CD4-positive, alpha-beta T cell treated with Interleukin-17A for 1 hour (primary cell): ENCODE measurements at regions not wholly inside any gene's neighbourhood (a gene's known extent, or its start where the extent isn't known, plus 50 kb on each side); places are given as distances from the start of the nearest gene placed in this dataset.
A peak's percentile ranks its signal among the peaks of the same experiment; 100 is the strongest.
"Not testable (repeated sequence)": the region's sequence is repeated elsewhere in the genome, so short reads cannot be mapped to it uniquely, and the experiment has no call there.

Source experiments
- DNase-seq: peaks from one replicate; pipeline ENCODE4 v3.0.0-alpha.2; 2020

GRCh38 chr3:178302966-178303930 is 233.0 kb upstream of the KCNMB2 start:
- DNase-seq, result no peak

DNA sequence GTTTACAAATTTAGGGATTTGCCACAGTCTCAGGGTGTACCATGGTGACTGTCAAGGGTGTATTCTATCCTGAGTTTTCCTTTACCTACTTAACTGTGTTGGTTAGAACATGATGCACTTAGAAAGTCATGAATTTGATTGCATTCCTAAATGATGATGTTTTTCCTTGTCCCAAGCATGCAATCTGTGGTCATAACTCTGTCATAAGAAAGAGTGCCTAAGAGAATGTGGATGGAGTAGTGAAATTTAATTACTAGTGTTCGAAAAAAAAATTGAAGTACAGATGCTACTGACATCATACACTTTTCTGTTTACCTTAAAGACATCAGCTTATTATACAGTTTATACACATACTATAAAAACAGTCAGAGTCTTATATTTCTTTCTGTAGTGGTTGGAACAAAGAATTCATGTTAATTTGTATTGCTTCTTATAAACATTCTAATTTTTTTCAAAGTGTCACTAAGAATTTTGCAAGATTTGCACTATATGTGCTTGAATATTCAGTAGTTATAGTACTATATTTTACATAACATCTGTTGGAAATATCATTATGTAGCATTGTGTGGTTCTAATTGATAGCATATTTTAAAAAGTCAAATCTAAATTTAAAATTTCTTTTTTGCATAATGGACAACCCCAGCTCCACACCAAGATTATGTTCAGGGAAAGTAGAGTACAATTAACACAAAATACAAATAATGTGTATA is 231.3 kb upstream of the KCNMB2 start:
- DNase-seq, result no peak

DNA sequence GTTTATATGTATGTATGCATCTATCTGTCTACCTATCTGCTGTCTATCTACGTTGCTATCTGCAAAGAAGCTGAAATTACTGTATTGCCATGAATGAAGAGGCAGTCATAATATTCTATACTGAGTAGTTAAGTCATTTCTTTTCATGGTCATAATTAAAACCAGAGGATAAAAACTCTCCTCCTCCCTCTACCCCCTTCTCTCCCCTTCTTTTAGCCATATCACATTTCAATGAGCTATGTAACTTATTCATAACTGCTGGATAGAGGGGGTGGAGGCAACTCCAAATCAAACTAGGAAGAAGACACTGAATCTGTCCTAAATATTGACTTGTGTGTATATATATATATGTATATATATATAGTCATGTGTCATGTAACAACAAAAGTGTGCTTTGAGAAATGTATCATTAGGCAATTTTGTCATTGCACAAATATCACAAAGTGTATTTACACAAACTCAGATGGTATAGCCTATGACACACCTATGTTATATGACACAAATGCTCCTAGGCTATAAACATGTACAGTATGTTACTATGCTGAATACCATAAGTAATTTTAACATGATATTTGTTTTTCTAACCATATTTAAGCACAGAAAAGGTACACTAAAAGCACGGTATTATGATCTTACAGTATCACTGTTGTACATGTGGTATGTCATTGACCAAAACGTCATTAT is 229.7 kb upstream of the KCNMB2 start:
- DNase-seq, result no peak

- DNase-seq, result no peak
These were observed 227.5 kb upstream of the KCNMB2 start for GRCh38 chr3:178308771-178309170.

- no peak for DNase-seq
These were observed 225.3 kb upstream of the KCNMB2 start for GRCh38 chr3:178310949-178311348.

DNA sequence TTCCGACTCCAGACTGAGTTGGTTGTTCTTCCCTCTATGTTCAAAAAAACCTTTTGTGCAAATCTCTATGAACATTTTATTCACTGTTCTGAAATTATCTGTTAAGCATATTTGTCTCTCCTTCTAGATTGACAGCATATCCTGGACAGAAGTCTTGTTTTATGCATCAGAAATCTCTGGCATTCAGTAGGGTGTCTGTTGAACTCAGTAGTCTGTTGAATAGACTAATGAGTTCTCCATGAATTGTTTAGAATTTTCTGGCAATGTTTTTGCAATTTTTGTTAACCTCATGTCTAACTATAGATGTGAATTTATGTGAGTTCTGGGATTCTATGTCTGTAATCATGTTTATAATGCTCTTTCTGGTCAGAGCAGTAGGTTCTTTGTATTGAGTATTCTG is 222.5 kb upstream of the KCNMB2 start:
- DNase-seq, result no peak

DNA sequence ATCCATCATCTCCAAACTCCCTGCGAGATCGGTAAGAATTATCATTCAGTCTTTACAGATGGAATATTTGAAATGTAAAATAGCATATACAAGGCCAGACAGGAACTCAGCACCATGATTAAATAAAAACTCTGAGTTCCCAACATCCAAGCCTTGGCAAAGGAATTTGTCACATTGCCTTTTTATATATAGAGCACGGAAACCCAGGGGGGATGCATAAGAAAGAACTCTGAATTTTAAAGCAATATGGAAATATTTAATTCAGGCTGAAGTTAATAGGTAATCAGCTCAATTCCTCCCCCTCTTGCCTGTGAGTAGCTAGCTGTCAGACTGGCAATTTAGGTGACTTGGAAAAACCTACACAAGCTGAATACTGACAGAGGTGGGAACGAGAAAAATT is 217.9 kb upstream of the KCNMB2 start:
- DNase-seq, result no peak

GRCh38 chr3:178318941-178319816 is 217.1 kb upstream of the KCNMB2 start:
- no peak for DNase-seq

- DNase-seq, result no peak
These were observed 215.5 kb upstream of the KCNMB2 start for GRCh38 chr3:178320456-178321351.

DNA sequence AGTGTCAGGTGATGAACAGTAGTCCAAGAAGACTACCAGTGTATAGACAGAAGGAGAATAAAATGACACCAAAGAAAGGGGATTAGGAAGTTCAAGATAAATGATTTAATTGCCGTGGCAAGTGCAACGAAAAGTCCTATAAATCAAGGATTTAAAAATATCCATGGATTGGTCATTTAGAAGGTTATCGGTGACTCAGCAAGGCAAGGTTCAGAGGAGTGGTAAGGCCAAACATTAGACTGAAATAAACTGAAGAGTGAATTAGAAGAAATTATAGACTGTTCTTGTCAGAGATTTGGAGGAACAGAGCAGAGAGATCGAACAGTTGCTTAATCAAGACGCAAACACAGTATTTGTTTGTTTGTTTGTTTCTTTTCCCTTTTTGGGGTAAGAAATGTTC is 211.9 kb upstream of the KCNMB2 start:
- no peak for DNase-seq

GRCh38 chr3:178325330-178325729 is 210.9 kb upstream of the KCNMB2 start:
- no peak for DNase-seq

- DNase-seq, result no peak
These were observed 206.3 kb upstream of the KCNMB2 start for GRCh38 chr3:178329936-178330335.

- no peak for DNase-seq
These were observed 202.0 kb upstream of the KCNMB2 start for GRCh38 chr3:178334239-178334638.

DNA sequence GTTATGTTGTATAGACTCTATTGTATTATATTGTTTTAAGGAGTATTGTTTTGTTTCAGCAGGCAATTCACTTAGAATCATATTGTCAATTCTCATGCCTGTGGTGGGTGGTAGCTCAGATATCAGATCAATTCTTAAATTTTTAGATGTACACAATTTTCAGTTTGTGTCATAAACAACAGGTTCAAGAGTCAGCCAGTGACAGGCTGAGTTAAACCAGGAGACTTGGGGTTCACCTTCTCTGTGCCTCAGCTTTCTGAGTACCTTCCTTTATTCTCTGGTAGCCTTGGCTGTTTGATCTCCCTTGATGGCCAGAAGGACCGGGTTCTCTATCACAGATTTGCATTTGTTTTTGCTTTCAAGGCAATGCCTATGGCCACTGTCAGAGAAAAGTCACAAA is 199.9 kb upstream of the KCNMB2 start:
- DNase-seq, result no peak

DNA sequence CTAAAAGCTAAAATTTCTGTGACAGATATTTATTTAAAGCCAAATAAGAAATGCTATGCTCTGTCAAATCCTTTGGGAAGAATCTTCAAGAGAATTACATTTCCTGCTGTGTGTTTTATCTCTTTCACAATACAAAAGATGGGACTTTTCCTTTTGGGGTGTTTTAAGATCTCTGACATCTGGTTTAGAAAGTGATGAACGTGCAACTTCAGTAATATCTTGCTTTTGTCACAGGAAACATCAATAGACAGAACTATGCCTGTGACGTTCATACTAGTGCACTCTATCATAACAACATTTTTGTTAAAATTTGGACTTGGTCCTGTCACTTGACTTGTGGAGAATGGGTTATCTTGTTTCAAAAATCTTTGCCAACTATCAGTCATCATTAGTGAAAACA is 195.7 kb upstream of the KCNMB2 start:
- DNase-seq, result no peak

DNA sequence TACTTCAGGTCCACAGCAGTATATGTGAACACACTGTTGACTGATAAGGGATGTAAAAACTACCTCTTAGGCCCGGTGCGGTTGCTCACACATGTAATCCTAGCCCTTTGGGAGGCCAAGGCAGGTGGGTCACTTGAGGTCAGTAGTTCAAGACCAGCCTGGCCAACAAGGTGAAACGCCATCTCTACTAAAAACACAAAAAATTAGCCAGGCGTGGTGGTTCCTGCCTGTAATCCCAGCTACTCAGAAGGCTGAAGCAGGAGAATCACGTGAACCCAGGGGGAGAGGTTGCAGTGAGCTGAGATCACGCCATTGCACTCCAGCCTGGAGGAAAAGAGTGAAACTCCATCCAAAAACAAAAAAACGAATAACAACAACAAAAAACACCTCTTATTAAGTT is 194.6 kb upstream of the KCNMB2 start:
- DNase-seq, result no peak

DNA sequence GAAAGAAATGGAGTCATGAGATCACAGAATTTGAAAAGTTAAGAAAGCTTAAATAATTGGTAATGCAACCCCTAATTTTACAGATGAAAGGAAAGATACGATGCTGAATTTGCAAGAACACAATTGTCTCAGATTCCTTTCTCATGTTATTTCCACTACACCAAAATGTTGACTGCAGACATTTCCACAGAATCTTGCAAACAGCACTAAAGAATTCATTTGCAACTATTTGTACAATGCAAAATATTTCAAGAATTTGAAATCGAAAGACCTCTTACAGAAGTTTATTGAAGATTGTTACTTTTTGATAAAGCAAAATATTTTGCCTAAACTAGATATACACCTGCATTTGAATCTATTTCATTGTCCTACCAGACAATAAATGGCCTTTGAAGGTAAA is 194.1 kb upstream of the KCNMB2 start:
- no peak for DNase-seq

DNA sequence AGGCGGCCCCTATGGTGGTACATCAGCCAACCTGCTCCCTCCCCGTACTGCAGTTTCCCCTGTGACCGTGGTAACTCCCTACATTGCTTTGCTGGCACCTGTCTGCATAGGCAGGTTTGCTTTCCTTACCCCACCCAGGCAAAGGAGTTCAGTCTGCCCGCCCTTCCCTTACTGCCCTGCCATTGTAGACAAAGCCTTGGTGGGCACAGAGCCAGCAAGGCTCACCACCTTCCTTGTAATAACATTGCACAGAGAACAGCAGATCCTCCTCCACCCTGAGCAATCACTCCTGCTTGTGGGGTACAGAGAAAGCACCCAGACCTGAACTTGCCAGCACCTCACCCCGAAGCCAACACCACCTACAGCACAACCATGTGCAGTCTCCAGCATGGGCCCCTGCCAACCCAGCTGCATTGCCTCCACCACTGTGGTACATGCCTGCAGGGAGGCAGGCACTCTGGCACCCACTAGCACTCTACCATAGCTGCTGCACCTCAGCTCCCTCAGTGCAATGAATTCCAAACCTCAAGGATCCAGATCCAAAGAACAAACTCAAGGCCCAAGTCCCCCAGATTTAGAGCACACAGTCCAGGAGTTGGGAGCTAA is 192.7 kb upstream of the KCNMB2 start:
- DNase-seq, result no peak

DNA sequence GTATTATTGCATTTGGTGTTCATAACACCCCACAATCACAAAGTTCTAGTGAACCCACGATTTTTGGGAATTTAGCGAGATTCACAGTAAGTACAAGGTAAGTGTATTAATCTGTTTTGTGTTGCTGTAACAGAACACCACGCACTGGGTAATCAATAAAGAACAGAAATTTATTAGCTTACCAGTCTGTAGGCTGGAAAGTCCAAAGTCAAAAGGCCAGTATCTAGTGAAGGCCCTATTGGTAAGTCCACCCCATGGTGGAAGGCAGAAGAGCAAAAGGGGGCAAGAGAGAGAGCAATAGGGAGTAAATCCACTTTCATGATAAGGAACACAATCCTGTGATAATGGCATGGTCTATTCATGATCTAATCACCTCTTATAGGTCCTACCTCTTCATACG is 190.3 kb upstream of the KCNMB2 start:
- DNase-seq, result no peak

DNA sequence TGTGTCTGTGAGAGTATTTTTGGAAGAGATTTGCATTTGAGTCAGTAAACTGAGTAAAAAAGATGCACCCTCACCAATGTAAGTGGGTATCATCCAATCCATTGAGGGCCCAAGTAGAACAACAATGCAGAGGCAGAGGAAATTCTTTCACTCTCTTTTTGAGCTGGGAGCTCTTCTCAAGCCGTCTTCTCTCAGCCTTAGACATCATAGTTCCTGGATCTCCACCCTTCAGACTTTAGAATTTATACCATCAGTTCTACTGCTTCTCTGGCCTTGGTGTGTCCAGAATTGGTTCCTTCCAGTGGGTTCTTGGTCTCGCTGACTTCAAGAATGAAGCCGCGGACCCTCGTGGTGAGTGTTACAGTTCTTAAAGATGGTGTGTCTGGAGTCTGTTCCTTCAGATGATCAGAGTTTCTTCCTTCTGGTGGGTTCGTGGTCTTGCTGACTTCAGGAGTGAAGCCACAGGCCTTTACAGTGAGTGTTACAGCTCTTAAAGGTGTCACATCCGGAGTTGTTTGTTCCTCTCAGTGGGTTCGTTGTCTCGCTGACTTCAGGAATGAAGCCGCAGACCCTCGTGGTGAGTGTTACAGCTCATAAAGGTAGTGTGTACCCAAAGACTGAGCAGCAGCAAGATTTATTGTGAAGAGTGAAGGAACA is 187.5 kb upstream of the KCNMB2 start:
- peak; percentile 30 for DNase-seq

GRCh38 chr3:178349218-178349596 is 187.0 kb upstream of the KCNMB2 start:
- DNase-seq, result not testable (repeated sequence)
